HG03045 (cell line): ENCODE measurements at regions not wholly inside any gene's neighbourhood (a gene's known extent, or its start where the extent isn't known, plus 50 kb on each side); places are given as distances from the start of the nearest gene placed in this dataset.
"Not testable (repeated sequence)": the region's sequence is repeated elsewhere in the genome, so short reads cannot be mapped to it uniquely, and the experiment has no call there.

Source experiments
- ATAC-seq: cut with Tn5 transposase; IDR thresholded peaks from one replicate; pipeline ENCODE4 v1.9.1; 2021; ENCODE audit warnings: mild to moderate bottlenecking, moderate library complexity; ENCODE audit not compliant: unreplicated experiment

GRCh38 chr5:118088448-118088847 lies 899.9 kb downstream of the DTWD2 start:
- ATAC-seq = no peak

DNA sequence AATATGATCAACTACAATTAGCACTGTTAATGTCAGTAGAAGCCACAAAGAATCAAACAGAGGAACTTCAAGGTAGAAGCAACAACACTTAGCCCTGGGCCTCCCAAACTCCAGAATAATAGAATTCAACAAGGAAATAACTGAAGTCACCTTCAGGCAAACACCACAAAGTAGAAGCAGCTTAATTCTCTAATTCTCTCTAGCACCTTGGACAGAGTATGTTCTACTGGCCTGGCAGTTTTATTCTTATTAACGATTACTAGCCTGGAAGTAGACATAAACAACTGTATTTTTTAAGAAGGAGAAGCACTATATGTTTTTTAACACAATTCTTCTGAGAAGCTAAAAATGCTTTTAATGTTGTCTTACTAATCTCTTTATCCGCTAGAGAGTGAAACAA lies 911.9 kb downstream of the DTWD2 start:
- ATAC-seq = no peak

DNA sequence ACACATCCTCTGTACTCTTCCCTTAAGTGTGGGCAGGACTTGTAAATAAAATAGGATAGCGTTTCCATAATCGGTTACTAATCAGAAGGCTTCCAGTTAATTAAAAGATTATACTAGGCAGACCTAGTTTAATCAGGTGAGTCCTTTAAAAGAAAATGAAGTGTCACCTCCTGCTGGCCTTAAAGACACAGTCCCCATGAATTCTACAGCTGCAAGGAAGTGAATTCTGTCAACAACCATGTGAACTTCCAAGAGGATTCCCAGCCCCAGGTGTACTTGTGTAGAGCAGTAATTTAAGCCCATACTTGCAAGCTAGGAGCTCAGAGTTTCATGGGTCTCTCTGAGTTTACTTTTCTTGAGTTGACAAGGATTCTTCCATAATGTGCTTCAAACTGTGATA lies 918.3 kb downstream of the DTWD2 start:
- ATAC-seq = no peak

DNA sequence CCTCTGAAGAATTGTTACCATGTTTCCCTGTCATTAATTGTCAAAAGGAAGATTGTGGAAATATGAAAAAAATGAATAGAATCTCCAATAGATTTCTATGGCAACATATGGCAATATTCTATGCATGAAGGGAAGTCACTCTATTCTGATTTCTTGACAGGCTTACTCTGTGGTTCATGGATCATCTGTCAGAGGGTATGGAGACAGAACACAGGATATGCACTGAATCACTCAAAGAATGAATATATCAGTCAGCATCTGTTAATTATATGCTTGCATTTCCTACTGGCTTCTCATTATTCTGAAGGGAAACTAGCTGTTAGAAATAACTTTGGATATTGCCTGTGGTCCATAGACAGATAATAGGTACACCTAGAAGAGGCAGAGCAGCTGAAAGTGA lies 918.9 kb downstream of the DTWD2 start:
- no peak for ATAC-seq

GRCh38 chr5:118068886-118069285 lies 919.5 kb downstream of the DTWD2 start:
- ATAC-seq = no peak

DNA sequence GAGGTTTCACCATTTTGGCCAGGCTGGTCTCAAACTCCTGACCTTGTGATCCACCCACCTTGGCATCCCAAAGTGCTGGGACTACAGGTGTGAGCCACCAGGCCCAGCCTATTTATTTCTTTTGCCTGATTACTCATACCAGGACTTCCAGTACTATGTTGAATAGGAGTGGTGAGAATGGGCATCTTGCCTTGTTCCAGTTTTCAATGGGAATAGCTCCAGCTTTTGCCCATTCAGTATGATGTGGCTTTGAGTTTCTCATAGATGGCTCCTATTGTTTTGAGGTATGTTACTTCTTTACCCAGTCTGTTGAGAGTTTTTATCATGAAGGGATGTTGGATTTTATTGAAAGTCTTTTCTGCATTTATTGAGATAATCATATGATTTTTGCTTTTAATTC lies 924.5 kb downstream of the DTWD2 start:
- ATAC-seq = not testable (repeated sequence)

- no peak for ATAC-seq
These were observed 927.5 kb downstream of the DTWD2 start for GRCh38 chr5:118060833-118061232.

DNA sequence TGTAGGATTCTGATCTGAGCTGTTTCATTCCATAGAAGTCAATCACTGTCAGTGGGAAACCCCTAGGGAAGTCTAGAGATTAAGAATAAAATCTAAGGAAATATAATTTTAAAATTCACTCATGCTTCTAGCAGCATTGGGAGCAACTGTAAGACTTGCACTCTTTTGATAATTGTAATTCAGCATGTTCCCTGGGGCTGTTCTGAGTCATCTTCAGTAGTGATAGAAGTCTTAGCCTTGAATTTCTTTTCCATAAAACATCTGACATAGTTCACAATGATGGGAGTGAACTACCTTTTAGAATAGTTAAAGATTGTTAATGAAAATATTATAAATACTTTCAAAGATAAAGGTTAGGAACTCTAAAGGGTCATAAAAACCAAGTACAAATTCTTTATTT lies 935.8 kb downstream of the DTWD2 start:
- ATAC-seq = no peak

DNA sequence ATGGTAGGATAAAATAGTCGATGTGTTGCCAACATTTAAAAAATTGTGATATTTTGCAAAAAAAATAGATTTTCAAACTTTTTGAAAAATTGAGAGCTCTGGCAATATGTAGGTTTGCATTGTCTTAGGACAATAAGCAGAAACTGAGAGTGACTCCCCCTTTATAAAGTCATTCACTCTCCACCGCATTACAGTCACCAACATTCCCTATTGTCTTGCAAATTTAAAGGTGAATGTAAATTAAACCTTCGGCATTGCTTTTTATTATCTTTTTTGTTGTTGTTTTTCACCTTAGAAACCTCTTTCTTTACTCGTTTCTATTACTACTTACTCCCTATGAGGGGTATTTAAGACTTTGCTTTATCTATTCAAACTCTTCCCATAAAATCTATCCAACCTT lies 944.2 kb downstream of the DTWD2 start:
- no peak for ATAC-seq

DNA sequence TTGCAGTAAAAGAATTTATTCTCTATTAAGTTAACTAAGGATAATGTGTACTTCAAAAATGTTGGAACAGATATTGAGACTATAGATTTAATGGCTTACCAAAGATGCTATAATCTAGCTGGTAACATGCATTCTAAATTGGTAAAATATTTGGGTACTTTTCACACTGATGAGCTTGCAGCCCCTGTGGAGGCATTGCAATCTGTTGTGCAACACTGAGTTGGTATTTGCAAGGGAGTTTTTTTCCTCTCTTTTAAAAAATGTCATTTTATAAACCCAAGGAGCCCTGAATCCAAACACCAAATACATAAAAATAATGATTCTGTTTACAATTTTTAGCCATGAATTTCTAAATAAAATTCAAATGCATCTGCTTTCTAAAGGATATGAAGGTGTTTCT lies 944.8 kb downstream of the DTWD2 start:
- ATAC-seq = no peak

DNA sequence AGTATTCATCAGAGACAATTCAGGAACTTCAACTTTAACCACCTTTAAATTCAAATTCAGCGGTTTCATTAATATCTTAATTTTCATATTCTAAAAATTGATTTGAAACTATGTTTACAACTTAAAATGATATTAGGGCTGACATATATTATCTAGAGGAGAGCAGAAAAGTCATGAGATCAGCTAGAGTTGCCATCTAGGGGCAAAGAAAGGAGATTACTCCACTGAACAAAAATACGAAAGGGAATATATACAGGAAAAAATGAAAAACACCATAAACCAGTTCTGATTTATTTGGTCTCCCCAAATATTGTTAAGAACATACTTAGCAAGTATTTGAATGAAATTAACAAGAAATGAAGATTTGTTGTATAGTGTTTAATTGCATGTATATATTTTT lies 946.3 kb downstream of the DTWD2 start:
- ATAC-seq = no peak

DNA sequence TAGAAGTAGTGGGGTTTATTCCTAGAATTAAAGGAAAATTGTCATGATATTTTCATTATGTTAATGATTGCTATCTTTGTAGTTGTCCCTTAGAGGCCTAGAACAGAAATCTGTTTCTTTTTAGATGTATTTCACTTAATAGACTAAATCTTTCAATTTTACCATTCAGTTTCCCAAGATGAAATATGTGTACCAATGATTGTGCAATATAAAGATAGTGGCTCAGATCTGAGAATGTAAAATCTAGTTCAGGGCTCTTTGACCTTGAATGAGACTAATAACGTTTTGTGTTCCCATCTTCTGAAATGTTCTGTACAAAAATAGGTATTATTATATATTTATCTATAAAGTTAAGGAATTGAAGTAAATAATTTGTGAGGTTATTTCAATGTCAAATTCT lies 947.9 kb downstream of the DTWD2 start:
- no peak for ATAC-seq

DNA sequence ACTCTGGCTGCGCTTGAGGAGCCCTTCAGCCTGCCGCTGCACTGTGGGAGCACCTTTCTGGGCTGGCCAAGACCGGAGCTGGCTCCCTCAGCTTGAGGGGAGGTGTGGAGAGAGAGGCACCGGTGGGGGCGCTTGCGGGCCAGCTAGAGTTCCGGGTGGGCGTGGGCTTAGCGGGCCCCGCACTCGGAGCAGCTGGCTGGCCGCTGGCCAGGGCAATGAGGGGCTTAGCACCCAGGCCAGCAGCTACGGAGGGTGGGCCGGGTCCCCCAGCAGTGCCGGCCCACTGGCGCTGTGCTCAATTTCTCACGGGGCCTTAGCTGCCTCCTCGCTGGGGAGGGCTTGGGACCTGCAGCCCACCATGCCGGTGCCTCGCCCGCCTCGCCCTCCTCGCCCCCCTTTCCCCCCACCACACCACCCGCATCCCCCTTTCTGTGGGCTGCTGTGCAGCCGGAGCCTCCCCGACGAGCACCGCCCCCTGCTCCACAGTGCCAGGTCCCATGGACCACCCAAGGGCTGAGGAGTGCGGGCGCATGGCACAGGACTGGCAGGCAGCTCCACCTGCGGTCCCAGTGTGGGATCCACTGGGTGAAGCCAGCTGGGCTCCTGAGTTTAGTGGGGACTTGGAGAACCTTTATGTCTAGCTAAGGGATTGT lies 954.5 kb downstream of the DTWD2 start:
- no peak for ATAC-seq

- ATAC-seq = no peak
These were observed 958.5 kb downstream of the DTWD2 start for GRCh38 chr5:118029807-118030206.

- ATAC-seq = no peak
These were observed 966.3 kb downstream of the DTWD2 start for GRCh38 chr5:118022062-118022461.

GRCh38 chr5:118017536-118017935 lies 970.8 kb downstream of the DTWD2 start:
- no peak for ATAC-seq

DNA sequence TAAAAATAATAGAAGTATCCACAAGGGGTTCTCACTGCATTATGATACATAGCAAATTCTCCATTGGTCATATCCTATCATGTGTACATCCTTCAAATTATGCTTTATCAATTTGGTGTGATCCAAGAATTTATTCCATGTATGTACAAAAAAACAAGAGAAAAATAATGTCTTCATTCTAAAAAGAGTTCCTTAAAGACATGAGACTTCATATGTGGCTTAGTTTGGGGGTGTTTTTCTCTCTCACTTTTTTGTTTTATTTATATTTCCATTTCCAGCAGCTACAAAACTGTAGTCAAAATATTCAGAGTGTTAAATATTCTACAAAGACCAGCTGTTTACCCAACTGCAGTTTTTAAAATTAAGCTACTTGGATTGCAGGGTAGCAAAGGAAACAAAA lies 972.0 kb downstream of the DTWD2 start:
- ATAC-seq = no peak

- no peak for ATAC-seq
These were observed 972.8 kb downstream of the DTWD2 start for GRCh38 chr5:118015511-118015910.

- no peak for ATAC-seq
These were observed 978.5 kb downstream of the DTWD2 start for GRCh38 chr5:118009741-118010297.

DNA sequence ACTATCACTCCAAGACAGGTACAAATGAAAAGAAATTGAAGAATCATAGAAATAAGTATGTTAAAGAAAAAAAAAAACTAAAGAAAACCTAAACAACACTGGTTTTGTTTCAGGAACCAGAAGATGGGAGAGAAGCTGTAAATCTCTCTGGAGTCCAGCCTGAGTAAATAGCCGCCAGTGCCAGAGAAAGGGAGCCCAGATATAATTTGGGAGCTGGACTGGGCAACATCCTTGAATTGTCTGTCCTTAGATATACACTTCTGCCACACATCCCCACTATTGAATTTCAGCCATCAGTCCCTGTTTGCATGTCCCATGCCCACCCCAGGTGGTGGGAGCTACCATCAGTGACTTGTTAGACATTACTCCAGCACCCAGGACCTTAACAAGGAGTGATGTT lies 979.6 kb downstream of the DTWD2 start:
- ATAC-seq = no peak

GRCh38 chr5:118007262-118007661 lies 981.1 kb downstream of the DTWD2 start:
- ATAC-seq = no peak

DNA sequence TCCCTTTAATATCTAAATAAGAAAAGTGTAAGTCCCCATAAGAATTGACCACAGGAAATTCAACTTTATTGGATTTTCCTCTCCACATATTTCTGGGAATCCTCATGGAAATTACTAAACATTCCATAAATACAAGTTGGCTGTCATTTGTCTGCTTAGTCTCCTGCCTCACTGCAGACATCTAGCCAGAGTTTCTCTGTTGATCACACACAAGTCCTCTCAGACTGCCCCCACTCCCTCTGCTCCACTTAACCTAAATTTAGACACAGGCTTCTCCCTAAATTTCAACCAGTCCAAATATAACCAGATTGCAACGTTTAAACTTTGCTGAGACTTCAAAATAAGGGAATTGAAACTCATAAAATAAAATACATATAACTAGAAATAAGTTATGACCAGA lies 982.1 kb downstream of the DTWD2 start:
- no peak for ATAC-seq

DNA sequence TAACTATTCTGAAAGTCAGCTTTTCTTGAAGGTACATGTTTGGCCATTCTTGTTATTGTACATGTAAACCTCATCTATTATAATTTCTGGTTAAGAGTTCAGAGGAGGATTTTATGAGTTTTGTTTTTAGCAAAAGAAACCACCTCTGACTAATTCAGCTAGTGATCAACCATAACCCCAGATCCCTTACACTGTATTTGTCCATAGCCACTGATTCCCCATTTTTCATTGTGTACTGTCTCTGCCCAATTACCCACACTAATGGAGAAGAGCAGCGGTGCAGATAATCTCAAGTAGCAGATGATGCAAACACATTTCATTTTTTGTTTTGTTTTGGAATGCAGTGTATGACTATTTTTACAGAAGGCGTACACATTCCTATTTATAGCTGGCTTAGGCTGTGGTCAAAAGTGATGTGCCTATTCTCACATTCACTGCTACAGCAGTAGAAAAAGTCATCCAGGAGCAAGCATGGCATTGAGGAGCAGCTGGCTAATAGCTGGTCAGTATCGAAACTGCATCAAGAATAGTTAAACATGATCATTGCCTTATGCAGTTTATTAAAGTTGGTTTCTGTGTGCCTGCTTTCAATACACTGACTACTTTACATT lies 988.3 kb downstream of the DTWD2 start:
- peak; percentile 70 for ATAC-seq
